Activated CD4-positive, alpha-beta T cell treated with anti-CD3 and anti-CD28 coated beads for 36 hours (primary cell): ENCODE measurements at regions not wholly inside any gene's neighbourhood (a gene's known extent, or its start where the extent isn't known, plus 50 kb on each side); places are given as distances from the start of the nearest gene placed in this dataset.
A peak's percentile ranks its signal among the peaks of the same experiment; 100 is the strongest.

Source experiments
- ATAC-seq: fragments of 200-7000 bp; cut with Tn5 transposase; one replicate; pipeline ENCODE4 v1.10.0; 2021; ENCODE audit warnings: mild to moderate bottlenecking, moderate library complexity
- CTCF ChIA-PET: fragments of 350-600 bp; sonication (Branson Sonifier 250); formaldehyde crosslinking; loops from one replicate; lab custom pipeline; 2021; ENCODE audit warnings: antibody characterized with exemption; lab: Charles Lee
- POLR2A ChIA-PET: fragments of 350-600 bp; sonication (Branson Sonifier 250); formaldehyde crosslinking; loops from one replicate; lab custom pipeline; 2021; ENCODE audit warnings: antibody characterized with exemption, inconsistent platforms; lab: Charles Lee
- DNase-seq: peaks from one replicate; pipeline ENCODE4 v3.0.0-alpha.2; 2020
- H3K27ac Mint-ChIP-seq: one replicate; pipeline ENCODE4 v1.8.0; 2021; ENCODE audit warnings: mixed read lengths
- H3K27me3 Mint-ChIP-seq: one replicate; pipeline ENCODE4 v1.8.0; 2021; ENCODE audit warnings: mixed read lengths
- H3K36me3 Mint-ChIP-seq: one replicate; pipeline ENCODE4 v1.8.0; 2021; ENCODE audit warnings: low read depth, mixed read lengths
- H3K4me1 Mint-ChIP-seq: one replicate; pipeline ENCODE4 v1.8.0; 2021; ENCODE audit warnings: mixed read lengths
- H3K4me3 Mint-ChIP-seq: one replicate; pipeline ENCODE4 v1.8.0; 2021; ENCODE audit warnings: mild to moderate bottlenecking, moderate library complexity, mixed read lengths
- H3K9me3 Mint-ChIP-seq: one replicate; pipeline ENCODE4 v1.8.0; 2021; ENCODE audit warnings: low read depth, mixed read lengths
- intact Hi-C, 2 experiments: fragments of 100-400 bp; cut with DNase I in 1 of 2; cut with micrococcal nuclease in 1 of 2; formaldehyde crosslinking; loops; one replicate each; pipeline versions ENCODE4 v1.14.2 to v1.15.1; 2022 to 2024; cut with DNase I, micrococcal nuclease

DNA sequence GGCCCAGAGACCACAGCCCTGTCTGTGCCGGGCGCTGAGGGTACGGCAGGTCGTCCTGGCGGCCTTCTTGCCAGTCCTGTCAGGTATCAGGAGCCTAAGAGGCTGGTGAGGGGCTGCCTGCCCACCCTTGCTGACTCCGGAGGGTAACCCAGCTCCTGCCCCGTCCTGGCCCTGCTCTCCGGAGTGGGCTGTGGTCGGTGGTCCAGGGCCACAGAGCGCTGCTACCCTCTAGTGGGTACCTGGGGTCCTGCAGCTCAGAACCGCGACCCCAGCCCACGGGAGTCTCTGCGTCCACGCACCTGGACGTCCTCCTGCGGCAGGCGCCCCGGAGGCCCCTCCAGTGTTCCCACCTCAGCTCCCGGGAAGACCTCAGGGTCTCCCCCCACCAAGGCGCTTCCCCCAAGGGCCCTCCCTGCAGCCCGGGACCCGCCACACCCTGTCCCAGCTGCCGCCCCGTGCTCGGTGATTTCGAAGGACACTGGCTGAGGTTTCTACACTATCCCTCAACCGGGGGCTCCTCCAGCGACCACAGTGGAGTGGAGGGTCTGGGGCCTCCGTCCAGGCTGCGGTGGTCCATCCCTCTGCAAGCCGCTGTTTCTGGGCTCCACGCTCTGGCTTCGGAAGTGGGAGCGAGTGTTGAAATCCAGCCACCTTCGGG is 75.9 kb upstream of the FBRSL1 start:
- Mint-ChIP-seq H3K4me1 (no peaks in the 10 kb centered on the region), H3K27ac (no peak overlapping the region), H3K36me3 (no peaks in the 10 kb centered on the region), H3K27me3 (no peaks in the 10 kb centered on the region), H3K4me3 (no peak overlapping the region), H3K9me3 (no peaks in the 10 kb centered on the region)
- ChIA-PET POLR2A (no interaction called here), CTCF (interaction anchor here (0.6 to 3.2 kb wide), 18 partner anchors 8 to 260 kb away, joined by 3 to 25 read pairs (median 6); partner anchors contain the start of gene GALNT9)
- DNase-seq (peak; percentile 51), ATAC-seq (no peak)
- intact Hi-C loops: loop anchor here (1.0 to 5.0 kb wide), 4 partner anchors 147 to 262 kb away; no protein-coding TSS in a partner anchor

DNA sequence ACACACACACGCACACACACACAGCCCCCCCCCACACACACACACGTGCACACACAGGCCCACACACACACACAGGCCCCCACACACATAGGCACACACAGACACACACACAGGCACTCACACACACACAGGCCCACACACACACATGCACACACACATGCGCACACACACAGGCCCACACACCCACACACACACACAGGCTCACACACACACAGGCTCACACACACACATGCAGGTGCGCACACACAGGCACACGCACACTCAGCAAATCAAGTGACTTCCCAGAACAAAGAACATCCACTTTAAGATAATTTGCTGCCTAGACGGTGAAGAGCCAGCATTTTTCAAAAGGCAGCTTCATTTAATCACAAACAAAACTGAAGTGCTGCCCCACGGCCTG is 78.5 kb upstream of the FBRSL1 start:
- Mint-ChIP-seq H3K4me3 (no peak overlapping the region), H3K9me3 (no peaks in the 10 kb centered on the region), H3K27ac (peak overlapping the region; percentile 43), H3K36me3 (no peaks in the 10 kb centered on the region), H3K27me3 (no peaks in the 10 kb centered on the region), H3K4me1 (no peaks in the 10 kb centered on the region)
- intact Hi-C loops: loop anchor here in 1 of 2 experiments (5.0 kb wide), 1 partner anchor 259 kb away; no protein-coding TSS in a partner anchor
- ChIA-PET POLR2A (no interaction called here), CTCF (no interaction called here)
- DNase-seq (no peak), ATAC-seq (no peak)

- Mint-ChIP-seq H3K4me3 (no peak overlapping the region), H3K9me3 (no peaks in the 10 kb centered on the region), H3K4me1 (no peaks in the 10 kb centered on the region), H3K36me3 (no peaks in the 10 kb centered on the region), H3K27me3 (no peaks in the 10 kb centered on the region), H3K27ac (no peak overlapping the region)
- POLR2A ChIA-PET: no interaction called here
- intact Hi-C loops: loop anchor here in 1 of 2 experiments (5.0 kb wide), 1 partner anchor 259 kb away; no protein-coding TSS in a partner anchor
- CTCF ChIA-PET: no interaction called here
- DNase-seq (no peak), ATAC-seq (no peak)
Observed at GRCh38 chr12:132410849-132411248, 79.1 kb upstream of the FBRSL1 start.

DNA sequence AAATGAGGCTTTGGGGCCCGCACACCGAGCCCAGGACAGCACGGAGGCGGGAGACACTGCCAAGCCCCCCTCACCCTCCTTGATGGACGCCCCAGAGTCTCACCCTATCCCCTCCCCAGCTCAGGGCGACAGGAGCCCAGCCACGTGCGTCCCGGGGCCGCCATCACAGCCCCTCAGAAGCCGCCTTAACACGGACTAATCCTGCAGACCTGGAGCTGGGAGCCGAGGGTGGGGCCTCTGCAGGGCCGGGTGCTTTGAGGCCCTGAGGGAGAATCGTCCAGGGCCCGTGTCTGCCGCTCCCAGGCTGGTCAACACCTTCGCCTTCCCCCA is 79.7 kb upstream of the FBRSL1 start:
- ChIA-PET POLR2A (no interaction called here), CTCF (no interaction called here)
- H3K4me1 Mint-ChIP-seq: no peaks in the 10 kb centered on the region
- no peaks in the 10 kb centered on the region for H3K9me3 Mint-ChIP-seq
- H3K36me3 Mint-ChIP-seq: no peaks in the 10 kb centered on the region
- no peak overlapping the region for H3K27ac Mint-ChIP-seq
- H3K4me3 Mint-ChIP-seq: no peak overlapping the region
- ATAC-seq (no peak), DNase-seq (no peak)
- intact Hi-C loops: loop anchor here in 1 of 2 experiments (5.0 kb wide), 1 partner anchor 258 kb away; no protein-coding TSS in a partner anchor
- H3K27me3 Mint-ChIP-seq: no peaks in the 10 kb centered on the region

GRCh38 chr12:132409495-132410295 is 80.3 kb upstream of the FBRSL1 start:
- POLR2A ChIA-PET: no interaction called here
- CTCF ChIA-PET: no interaction called here
- H3K4me1 Mint-ChIP-seq: no peaks in the 10 kb centered on the region
- no peaks in the 10 kb centered on the region for H3K36me3 Mint-ChIP-seq
- ATAC-seq (no peak), DNase-seq (no peak)
- H3K27ac Mint-ChIP-seq: no peak overlapping the region
- intact Hi-C loops: loop anchor here in 1 of 2 experiments (5.0 kb wide), 1 partner anchor 257 kb away; no protein-coding TSS in a partner anchor
- no peak overlapping the region for H3K4me3 Mint-ChIP-seq
- H3K27me3 Mint-ChIP-seq: no peaks in the 10 kb centered on the region
- H3K9me3 Mint-ChIP-seq: no peaks in the 10 kb centered on the region

- POLR2A ChIA-PET: no interaction called here
- Mint-ChIP-seq H3K9me3 (no peaks in the 10 kb centered on the region), H3K27ac (no peak overlapping the region), H3K4me3 (no peak overlapping the region), H3K36me3 (no peaks in the 10 kb centered on the region), H3K27me3 (no peaks in the 10 kb centered on the region), H3K4me1 (no peaks in the 10 kb centered on the region)
- intact Hi-C loops: no loop called here
- DNase-seq (no peak), ATAC-seq (no peak)
- CTCF ChIA-PET: no interaction called here
Observed at GRCh38 chr12:132408626-132409494, 79.5 kb upstream of the GALNT9 start.

DNA sequence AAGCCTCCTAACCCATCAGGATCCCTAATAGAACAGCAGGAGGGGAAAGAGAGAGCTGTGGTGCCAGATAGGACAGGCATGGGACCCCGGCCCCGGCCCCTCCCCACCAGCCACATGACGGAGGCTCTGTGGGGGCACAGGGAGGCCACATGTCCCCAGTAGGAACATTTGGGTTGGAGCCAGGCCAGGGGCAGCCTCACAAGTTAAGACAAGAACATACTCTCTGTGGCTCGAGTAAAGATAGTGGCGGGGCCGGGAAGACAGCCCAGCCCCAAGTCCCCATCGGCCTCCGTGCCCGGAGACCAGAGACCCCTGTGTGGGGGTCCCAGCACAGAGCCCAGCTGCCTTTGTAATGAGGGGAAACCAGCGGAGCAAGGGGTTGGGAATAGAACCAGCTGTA is 78.6 kb upstream of the GALNT9 start:
- ChIA-PET POLR2A (no interaction called here), CTCF (interaction anchor here (0.7 kb wide), 1 partner anchor 130 kb away, joined by 3 read pairs; no protein-coding TSS in a partner anchor)
- no peaks in the 10 kb centered on the region for H3K4me1 Mint-ChIP-seq
- H3K9me3 Mint-ChIP-seq: no peaks in the 10 kb centered on the region
- ATAC-seq (no peak), DNase-seq (no peak)
- H3K36me3 Mint-ChIP-seq: no peaks in the 10 kb centered on the region
- intact Hi-C loops: no loop called here
- H3K4me3 Mint-ChIP-seq: no peak overlapping the region
- no peaks in the 10 kb centered on the region for H3K27me3 Mint-ChIP-seq
- no peak overlapping the region for H3K27ac Mint-ChIP-seq

DNA sequence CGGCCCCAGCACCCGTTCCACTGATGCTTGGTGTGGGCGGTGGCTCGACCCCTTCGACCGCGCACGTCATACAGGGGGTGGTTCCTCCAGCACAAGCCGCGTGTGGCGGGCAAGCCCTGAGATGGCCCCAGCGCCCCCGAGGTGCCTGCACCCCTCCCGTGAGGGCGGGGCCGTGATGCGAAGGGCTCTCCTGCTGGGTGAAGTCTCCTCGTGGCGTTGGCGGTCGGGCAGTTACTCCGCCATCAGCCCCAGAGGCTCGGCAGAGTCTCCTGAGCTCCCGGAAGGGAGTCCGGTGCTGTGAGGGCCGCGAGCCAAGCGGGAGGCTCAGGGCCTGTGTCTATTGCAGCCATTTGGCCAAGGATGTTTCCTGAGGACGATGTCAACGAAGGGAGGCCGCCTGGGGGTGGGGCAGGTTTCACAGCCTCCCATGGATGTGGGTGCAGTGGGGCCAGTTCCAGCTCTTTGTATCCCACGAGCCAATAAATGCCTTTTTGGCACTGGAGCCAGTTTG is 78.1 kb upstream of the GALNT9 start:
- H3K36me3 Mint-ChIP-seq: no peaks in the 10 kb centered on the region
- H3K4me1 Mint-ChIP-seq: no peaks in the 10 kb centered on the region
- no peak overlapping the region for H3K4me3 Mint-ChIP-seq
- H3K27me3 Mint-ChIP-seq: no peaks in the 10 kb centered on the region
- no peaks in the 10 kb centered on the region for H3K9me3 Mint-ChIP-seq
- CTCF ChIA-PET: interaction anchor here (0.7 kb wide), 1 partner anchor 130 kb away, joined by 3 read pairs; no protein-coding TSS in a partner anchor
- ATAC-seq: no peak
- H3K27ac Mint-ChIP-seq: no peak overlapping the region
- intact Hi-C loops: no loop called here
- POLR2A ChIA-PET: no interaction called here
- no peak for DNase-seq

DNA sequence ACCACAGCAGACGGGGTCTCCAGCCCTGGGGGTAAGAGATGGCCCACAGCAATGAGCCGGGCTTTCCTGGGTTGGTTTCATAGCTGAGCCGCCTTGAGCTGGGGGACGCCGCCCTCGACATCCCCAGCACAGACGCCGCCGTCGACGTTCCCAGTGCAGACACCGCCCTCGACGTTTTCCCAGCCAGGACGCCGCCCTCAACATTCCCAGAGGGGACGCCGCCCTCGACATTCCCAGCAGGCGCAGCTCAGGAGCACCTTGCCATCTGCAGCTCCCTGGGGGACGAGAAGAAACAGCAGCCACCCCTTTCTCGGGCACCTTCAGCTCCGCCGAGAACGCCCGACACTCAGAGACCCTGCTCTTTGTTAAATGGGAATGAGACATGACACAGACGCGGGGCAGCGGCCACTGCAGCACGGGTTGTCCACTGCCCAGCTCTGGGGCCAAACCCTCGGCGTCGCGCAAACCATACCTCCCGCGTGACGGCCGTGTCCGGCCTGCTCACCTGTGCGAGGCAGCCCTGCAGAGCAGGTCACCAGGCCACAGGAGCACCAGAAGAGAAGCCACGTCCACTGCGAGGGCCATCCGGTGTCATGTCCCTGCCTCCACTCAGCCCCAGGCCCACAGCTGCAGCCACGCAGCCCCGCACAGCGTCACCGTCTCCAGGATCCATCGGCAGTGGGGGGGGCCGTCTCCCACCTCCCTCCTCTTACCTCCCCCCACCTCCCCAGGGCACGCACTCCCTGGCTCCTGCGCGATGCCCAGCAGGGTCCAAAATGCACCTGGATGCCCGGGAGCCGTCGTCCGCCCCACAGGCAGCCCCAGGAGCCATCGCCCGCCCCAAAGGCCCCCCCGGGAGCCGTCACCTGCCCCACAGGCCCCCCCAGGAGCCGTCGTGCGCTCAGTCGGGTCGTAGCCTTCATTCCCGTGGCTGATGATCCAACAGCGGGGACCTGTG is 77.4 kb upstream of the GALNT9 start:
- CTCF ChIA-PET: interaction anchor here (0.6 to 1.5 kb wide), 3 partner anchors 8 to 80 kb away, joined by 4 to 8 read pairs (median 4); no protein-coding TSS in a partner anchor
- H3K27me3 Mint-ChIP-seq: no peaks in the 10 kb centered on the region

DNA sequence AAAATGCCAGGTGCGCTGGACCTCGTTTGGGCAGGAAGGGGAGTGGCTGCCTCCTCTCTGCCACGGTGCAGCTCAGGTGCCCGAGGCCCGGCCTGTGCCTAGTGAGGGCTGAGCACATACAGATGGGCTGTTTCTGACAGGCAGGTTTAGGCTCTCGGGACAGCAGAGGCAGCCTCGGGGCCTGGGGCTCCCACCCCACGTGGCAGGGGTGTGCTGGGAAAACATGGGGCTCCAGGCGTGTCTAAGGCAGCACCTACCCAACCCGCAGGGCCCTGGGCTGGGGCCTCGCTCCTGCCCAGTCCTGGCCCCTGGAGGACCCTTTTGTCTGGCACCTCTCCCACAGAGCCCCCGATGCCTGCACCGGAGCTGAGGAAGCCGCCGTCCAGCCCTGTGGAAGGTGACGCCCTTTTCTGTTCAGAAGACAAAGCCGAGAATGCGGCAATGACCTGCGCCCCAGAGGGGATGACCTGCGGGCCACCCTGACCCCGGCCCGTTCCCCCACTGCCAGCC is 76.4 kb upstream of the GALNT9 start:
- CTCF ChIA-PET: interaction anchor here (1.5 kb wide), 1 partner anchor 9 kb away, joined by 8 read pairs; no protein-coding TSS in a partner anchor

More for the DNA sequence above, 77.4 kb upstream of the GALNT9 start:
- POLR2A ChIA-PET: no interaction called here
- H3K27ac Mint-ChIP-seq: no peak overlapping the region
- H3K9me3 Mint-ChIP-seq: no peaks in the 10 kb centered on the region
- no peaks in the 10 kb centered on the region for H3K36me3 Mint-ChIP-seq
- H3K4me3 Mint-ChIP-seq: no peak overlapping the region
- no peaks in the 10 kb centered on the region for H3K4me1 Mint-ChIP-seq
- DNase-seq (no peak), ATAC-seq (no peak)
- intact Hi-C loops: no loop called here

More for the DNA sequence above, 76.4 kb upstream of the GALNT9 start:
- Mint-ChIP-seq H3K4me3 (no peak overlapping the region), H3K27ac (no peak overlapping the region), H3K9me3 (no peaks in the 10 kb centered on the region), H3K36me3 (no peaks in the 10 kb centered on the region), H3K27me3 (peaks cover 4% of the 10 kb centered on the region), H3K4me1 (no peaks in the 10 kb centered on the region)
- DNase-seq (no peak), ATAC-seq (no peak)
- POLR2A ChIA-PET: no interaction called here
- intact Hi-C loops: no loop called here
